HG03460 (cell line): ENCODE measurements at regions not wholly inside any gene's neighbourhood (a gene's known extent, or its start where the extent isn't known, plus 50 kb on each side); places are given as distances from the start of the nearest gene placed in this dataset.

ENCODE experiments used
- ATAC-seq: cut with Tn5 transposase; IDR thresholded peaks from one replicate; pipeline ENCODE4 v1.9.1; 2021; ENCODE audit not compliant: unreplicated experiment

- no peak for ATAC-seq
Observed at GRCh38 chr10:59125666-59126065, 50.8 kb upstream of the PHYHIPL start.

GRCh38 chr10:59126261-59126660 is 50.2 kb upstream of the PHYHIPL start:
- no peak for ATAC-seq
